Smooth muscle cell (in vitro differentiated cells): ENCODE measurements at regions not wholly inside any gene's neighbourhood (a gene's known extent, or its start where the extent isn't known, plus 50 kb on each side); places are given as distances from the start of the nearest gene placed in this dataset.
"Not testable (repeated sequence)": the region's sequence is repeated elsewhere in the genome, so short reads cannot be mapped to it uniquely, and the experiment has no call there.

Source experiments
- DNase-seq: peaks from one replicate; lab custom pipeline; 2025; ENCODE audit not compliant: unreplicated experiment; lab: John Stamatoyannopoulos, UW
- H2AFZ ChIP-seq: fragments of 200-600 bp; sonication (generic); 2 replicates; pipeline ENCODE4 v1.6.0; 2016; ENCODE audit warnings: antibody characterized with exemption, low read depth, mild to moderate bottlenecking
- H3F3A ChIP-seq: fragments of 200-600 bp; sonication (generic); 2 replicates; pipeline ENCODE4 v1.6.0; 2017; ENCODE audit warnings: antibody characterized with exemption, low read depth
- H3K27ac ChIP-seq: fragments of 200-600 bp; sonication (generic); 2 replicates; pipeline ENCODE4 v1.5.1; 2016; ENCODE audit warnings: low read depth, mild to moderate bottlenecking
- H3K27me3 ChIP-seq: fragments of 200-600 bp; sonication (generic); 2 replicates; pipeline ENCODE4 v1.6.1; 2016; ENCODE audit warnings: low read depth, mild to moderate bottlenecking
- H3K36me3 ChIP-seq: fragments of 200-600 bp; sonication (generic); 2 replicates; pipeline ENCODE4 v1.5.1; 2016; ENCODE audit warnings: low read depth
- H3K4me1 ChIP-seq: fragments of 200-600 bp; sonication (generic); 2 replicates; pipeline ENCODE4 v1.5.1; 2016; ENCODE audit warnings: low read depth
- H3K4me2 ChIP-seq: fragments of 200-600 bp; sonication (generic); 2 replicates; pipeline ENCODE4 v1.6.0; 2016; ENCODE audit warnings: mild to moderate bottlenecking
- H3K4me3 ChIP-seq: fragments of 200-600 bp; sonication (generic); 2 replicates; pipeline ENCODE4 v1.5.1; 2016; ENCODE audit warnings: mild to moderate bottlenecking
- H3K79me2 ChIP-seq: fragments of 200-600 bp; sonication (generic); 2 replicates; pipeline ENCODE4 v1.6.0; 2016; ENCODE audit warnings: low read depth, mild to moderate bottlenecking
- H3K9ac ChIP-seq: fragments of 200-600 bp; sonication (generic); 2 replicates; pipeline ENCODE4 v1.6.0; 2016; ENCODE audit warnings: low read depth
- H3K9me3 ChIP-seq: fragments of 200-600 bp; sonication (generic); replicated peaks from 2 replicates; pipeline ENCODE4 v1.5.1; 2016; ENCODE audit warnings: low read depth
- H4K20me1 ChIP-seq: fragments of 200-600 bp; sonication (generic); 2 replicates; pipeline ENCODE4 v1.6.0; 2016; ENCODE audit warnings: low read depth
- CTCF ChIP-seq: fragments of 200-600 bp; sonication (generic); IDR thresholded peaks from 2 replicates; pipeline ENCODE4 v1.5.1; 2017; ENCODE audit warnings: borderline replicate concordance, mild to moderate bottlenecking, antibody characterized with exemption; ENCODE audit not compliant: insufficient read depth, poor library complexity, severe bottlenecking
- WGBS: methylation state at CpG from one replicate; pipeline ENCODE4 v1.1.7; 2016; ENCODE audit warnings: low lambda C conversion rate; 5-methylcytosine and 5-hydroxymethylcytosine counted together

DNA sequence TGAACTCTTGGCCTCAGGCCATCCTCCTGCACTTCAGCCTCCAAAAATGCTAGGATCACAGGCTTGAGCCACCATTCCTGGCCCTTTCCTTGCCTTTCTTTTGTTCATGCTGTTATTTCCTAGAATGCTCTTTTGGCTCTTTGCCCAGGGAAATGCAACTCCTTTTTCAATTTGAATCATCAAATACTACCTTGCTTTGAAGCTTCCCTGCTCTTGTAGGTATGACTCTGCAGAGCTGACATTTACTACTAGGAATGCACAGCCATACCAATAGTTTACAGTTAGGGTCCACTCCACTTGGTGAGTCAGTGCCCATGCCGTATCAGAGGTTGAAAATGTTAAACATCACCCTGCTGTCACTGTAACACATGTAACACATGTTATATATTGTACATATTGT is 107.0 kb upstream of the CRY1 start:
- Histone ChIP-seq H3K36me3 (no peaks in the 10 kb centered on the region), H3F3A (no peaks in the 10 kb centered on the region), H3K4me2 (no peak overlapping the region), H3K27ac (no peak overlapping the region), H3K27me3 (no peaks in the 10 kb centered on the region), H3K9ac (no peak overlapping the region), H3K9me3 (no peaks in the 10 kb centered on the region), H4K20me1 (no peaks in the 10 kb centered on the region), H3K4me3 (no peak overlapping the region), H3K79me2 (no peaks in the 10 kb centered on the region), H3K4me1 (no peaks in the 10 kb centered on the region), H2AFZ (no peak overlapping the region)
- no peak for TF ChIP-seq CTCF
- 3% methylated on average over 1 of the region's 1 CpG for WGBS
- DNase-seq: no peak

DNA sequence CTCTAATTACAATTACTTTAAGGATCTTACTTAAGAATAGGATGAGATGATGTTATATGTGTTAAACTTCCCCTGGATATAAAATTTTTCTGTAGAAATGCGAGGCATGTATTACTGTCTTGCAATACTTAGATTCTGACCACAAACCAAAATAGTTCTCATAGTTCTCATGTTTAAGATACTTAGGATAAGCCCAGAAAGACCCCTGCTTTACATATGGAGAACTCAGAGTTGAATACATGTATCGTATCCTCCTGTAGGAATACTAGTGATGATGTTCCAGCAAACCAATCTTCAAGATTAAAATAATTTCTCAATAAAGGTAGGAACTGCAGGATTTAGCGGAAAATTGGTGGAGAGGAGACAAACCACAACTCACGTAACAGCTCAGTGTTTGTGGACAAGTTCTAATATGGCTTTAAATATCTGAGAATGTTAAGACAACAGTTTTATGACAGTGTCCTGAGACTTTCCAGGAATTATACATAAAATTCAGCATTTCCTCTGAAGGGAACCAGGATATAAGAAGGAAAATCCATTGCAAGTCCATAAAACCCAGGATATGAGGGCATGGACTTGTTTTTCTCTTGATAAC is 114.7 kb upstream of the CRY1 start:
- peak overlapping the region; percentile 3 for H3K27ac ChIP-seq
- no peaks in the 10 kb centered on the region for H3F3A ChIP-seq
- H2AFZ ChIP-seq: no peak overlapping the region
- H3K4me2 ChIP-seq: peak overlapping the region; percentile 63
- H3K4me3 ChIP-seq: no peak overlapping the region
- DNase-seq: no peak
- H3K36me3 ChIP-seq: no peaks in the 10 kb centered on the region
- H3K79me2 ChIP-seq: no peaks in the 10 kb centered on the region
- TF ChIP-seq CTCF: no peak
- no peaks in the 10 kb centered on the region for H3K27me3 ChIP-seq
- no peaks in the 10 kb centered on the region for H4K20me1 ChIP-seq
- H3K9ac ChIP-seq: no peak overlapping the region
- 22% methylated on average over 4 of the region's 4 CpGs for WGBS
- no peaks in the 10 kb centered on the region for H3K9me3 ChIP-seq
- peaks cover 6% of the 10 kb centered on the region for H3K4me1 ChIP-seq

- H3K4me1 ChIP-seq, H3K9me3 ChIP-seq, H3K4me2 ChIP-seq, H3K79me2 ChIP-seq, DNase-seq, H3K27ac ChIP-seq, H3K36me3 ChIP-seq, H3K27me3 ChIP-seq, H3K9ac ChIP-seq, H4K20me1 ChIP-seq, H2AFZ ChIP-seq, H3F3A ChIP-seq, H3K4me3 ChIP-seq: not testable (repeated sequence)
- 98% methylated on average over 7 of the region's 7 CpGs for WGBS
Observed at GRCh38 chr12:107209700-107210099, 116.4 kb upstream of the CRY1 start.

GRCh38 chr12:107214373-107214773 is 121.0 kb upstream of the CRY1 start:
- H3K4me2 ChIP-seq, H3K27me3 ChIP-seq, H3K4me3 ChIP-seq, H2AFZ ChIP-seq, H3F3A ChIP-seq, H3K9me3 ChIP-seq, H3K9ac ChIP-seq, H4K20me1 ChIP-seq, DNase-seq, H3K79me2 ChIP-seq, H3K36me3 ChIP-seq, H3K27ac ChIP-seq, H3K4me1 ChIP-seq: not testable (repeated sequence)
- 56% methylated on average over 3 of the region's 3 CpGs for WGBS

DNA sequence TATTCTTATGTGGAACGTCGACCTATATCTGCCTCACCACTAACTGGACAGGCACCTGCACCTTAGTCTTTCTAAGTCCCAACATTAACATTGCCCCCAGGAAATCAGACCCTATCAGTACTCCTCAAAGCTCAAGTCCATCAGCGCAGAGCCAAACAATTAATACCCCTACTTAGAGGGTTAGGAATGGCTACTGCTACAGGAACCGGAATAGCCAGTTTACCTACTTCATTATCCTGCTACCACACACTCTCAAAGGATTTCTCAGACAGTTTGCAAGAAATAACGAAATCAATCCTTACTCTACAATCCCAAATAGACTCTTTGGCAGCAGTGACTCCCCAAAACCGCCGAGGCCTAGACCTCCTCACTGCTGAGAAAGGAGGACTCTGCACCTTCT is 123.1 kb upstream of the CRY1 start:
- H3K36me3 ChIP-seq, H4K20me1 ChIP-seq, H3K4me1 ChIP-seq, H3K4me2 ChIP-seq, H3K27me3 ChIP-seq, H3K27ac ChIP-seq, H3K9me3 ChIP-seq, H3K9ac ChIP-seq, DNase-seq, H3K4me3 ChIP-seq, H3F3A ChIP-seq, H3K79me2 ChIP-seq, H2AFZ ChIP-seq: not testable (repeated sequence)
- WGBS: 79% methylated on average over 7 of the region's 7 CpGs
